HL-60 (cell line): ENCODE measurements at regions not wholly inside any gene's neighbourhood (a gene's known extent, or its start where the extent isn't known, plus 50 kb on each side); places are given as distances from the start of the nearest gene placed in this dataset.

Experiments used
- DNase-seq, 2 experiments: peaks; one replicate each; pipeline ENCODE4 v3.0.0-alpha.2; 2010 to 2020; ENCODE audit warnings: low read depth in 1 of 2, low spot score in 1 of 2
- H3K27ac ChIP-seq: fragments of 250-450 bp; sonication (Bioruptor Pico); replicated peaks from 2 replicates; pipeline ENCODE4 v1.5.1; 2020; ENCODE audit warnings: mild to moderate bottlenecking, moderate library complexity
- H3K27me3 ChIP-seq: fragments of 250-450 bp; sonication (Bioruptor Pico); 2 replicates; pipeline ENCODE4 v1.5.1; 2021; ENCODE audit warnings: mild to moderate bottlenecking, moderate library complexity; ENCODE audit not compliant: insufficient read depth, poor library complexity, severe bottlenecking
- H3K4me3 ChIP-seq: replicated peaks from 2 replicates; pipeline ENCODE4 v1.5.1; 2011; ENCODE audit warnings: mild to moderate bottlenecking, control low read depth, low read length; ENCODE audit not compliant: insufficient read depth
- GABPA ChIP-seq: IDR thresholded peaks from 2 replicates; pipeline ENCODE4 v1.6.1; 2012; ENCODE audit warnings: low read depth
- POLR2AphosphoS5 ChIP-seq: IDR thresholded peaks from 2 replicates; pipeline ENCODE4 v1.6.1; 2012; ENCODE audit warnings: low read depth
- SPI1 ChIP-seq: IDR thresholded peaks from 2 replicates; pipeline ENCODE4 v1.6.1; 2012; ENCODE audit warnings: low read depth, mild to moderate bottlenecking, borderline replicate concordance
- TF ChIP-seq, protein P1 (sequence below): IDR thresholded peaks from one replicate; pipeline ENCODE4 v1.5.1; 2011; ENCODE audit warnings: low read length, control low read depth, inconsistent platforms; ENCODE audit not compliant: insufficient read depth
- TF ChIP-seq, protein P2 (sequence below): IDR thresholded peaks from 2 replicates; pipeline ENCODE4 v1.6.1; 2012; ENCODE audit warnings: low read depth; ENCODE audit not compliant: insufficient replicate concordance

DNA sequence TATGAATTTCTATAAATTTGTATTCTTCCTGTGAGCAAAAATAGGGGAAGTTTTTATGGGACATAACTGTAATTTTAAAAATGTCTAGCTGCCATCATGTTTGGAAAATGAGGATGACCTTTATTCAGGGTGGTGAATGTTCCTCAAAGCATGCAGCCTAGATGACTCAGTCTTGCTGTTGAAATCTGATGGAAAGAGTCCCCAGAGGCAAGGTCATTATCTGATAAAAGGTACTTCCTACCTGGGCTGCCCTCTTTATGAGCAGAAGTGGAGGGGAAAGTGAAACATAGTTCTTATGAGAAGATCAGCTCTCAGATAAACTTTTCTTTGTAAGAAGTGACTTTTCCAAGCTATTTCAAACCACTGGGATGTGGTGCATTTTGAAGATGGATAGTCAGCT, 1144.7 kb upstream of the PIK3C3 start:
- H3K27me3 ChIP-seq = no peaks in the 10 kb centered on the region
- H3K27ac ChIP-seq = no peak overlapping the region
- no peak for DNase-seq
- TF ChIP-seq, protein P1, sequence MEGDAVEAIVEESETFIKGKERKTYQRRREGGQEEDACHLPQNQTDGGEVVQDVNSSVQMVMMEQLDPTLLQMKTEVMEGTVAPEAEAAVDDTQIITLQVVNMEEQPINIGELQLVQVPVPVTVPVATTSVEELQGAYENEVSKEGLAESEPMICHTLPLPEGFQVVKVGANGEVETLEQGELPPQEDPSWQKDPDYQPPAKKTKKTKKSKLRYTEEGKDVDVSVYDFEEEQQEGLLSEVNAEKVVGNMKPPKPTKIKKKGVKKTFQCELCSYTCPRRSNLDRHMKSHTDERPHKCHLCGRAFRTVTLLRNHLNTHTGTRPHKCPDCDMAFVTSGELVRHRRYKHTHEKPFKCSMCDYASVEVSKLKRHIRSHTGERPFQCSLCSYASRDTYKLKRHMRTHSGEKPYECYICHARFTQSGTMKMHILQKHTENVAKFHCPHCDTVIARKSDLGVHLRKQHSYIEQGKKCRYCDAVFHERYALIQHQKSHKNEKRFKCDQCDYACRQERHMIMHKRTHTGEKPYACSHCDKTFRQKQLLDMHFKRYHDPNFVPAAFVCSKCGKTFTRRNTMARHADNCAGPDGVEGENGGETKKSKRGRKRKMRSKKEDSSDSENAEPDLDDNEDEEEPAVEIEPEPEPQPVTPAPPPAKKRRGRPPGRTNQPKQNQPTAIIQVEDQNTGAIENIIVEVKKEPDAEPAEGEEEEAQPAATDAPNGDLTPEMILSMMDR = no peak
- TF ChIP-seq POLR2AphosphoS5 (no peak), SPI1 (no peak), GABPA (no peak)
- TF ChIP-seq, protein P2, sequence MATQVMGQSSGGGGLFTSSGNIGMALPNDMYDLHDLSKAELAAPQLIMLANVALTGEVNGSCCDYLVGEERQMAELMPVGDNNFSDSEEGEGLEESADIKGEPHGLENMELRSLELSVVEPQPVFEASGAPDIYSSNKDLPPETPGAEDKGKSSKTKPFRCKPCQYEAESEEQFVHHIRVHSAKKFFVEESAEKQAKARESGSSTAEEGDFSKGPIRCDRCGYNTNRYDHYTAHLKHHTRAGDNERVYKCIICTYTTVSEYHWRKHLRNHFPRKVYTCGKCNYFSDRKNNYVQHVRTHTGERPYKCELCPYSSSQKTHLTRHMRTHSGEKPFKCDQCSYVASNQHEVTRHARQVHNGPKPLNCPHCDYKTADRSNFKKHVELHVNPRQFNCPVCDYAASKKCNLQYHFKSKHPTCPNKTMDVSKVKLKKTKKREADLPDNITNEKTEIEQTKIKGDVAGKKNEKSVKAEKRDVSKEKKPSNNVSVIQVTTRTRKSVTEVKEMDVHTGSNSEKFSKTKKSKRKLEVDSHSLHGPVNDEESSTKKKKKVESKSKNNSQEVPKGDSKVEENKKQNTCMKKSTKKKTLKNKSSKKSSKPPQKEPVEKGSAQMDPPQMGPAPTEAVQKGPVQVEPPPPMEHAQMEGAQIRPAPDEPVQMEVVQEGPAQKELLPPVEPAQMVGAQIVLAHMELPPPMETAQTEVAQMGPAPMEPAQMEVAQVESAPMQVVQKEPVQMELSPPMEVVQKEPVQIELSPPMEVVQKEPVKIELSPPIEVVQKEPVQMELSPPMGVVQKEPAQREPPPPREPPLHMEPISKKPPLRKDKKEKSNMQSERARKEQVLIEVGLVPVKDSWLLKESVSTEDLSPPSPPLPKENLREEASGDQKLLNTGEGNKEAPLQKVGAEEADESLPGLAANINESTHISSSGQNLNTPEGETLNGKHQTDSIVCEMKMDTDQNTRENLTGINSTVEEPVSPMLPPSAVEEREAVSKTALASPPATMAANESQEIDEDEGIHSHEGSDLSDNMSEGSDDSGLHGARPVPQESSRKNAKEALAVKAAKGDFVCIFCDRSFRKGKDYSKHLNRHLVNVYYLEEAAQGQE = no peak
- H3K4me3 ChIP-seq = no peak overlapping the region

DNA sequence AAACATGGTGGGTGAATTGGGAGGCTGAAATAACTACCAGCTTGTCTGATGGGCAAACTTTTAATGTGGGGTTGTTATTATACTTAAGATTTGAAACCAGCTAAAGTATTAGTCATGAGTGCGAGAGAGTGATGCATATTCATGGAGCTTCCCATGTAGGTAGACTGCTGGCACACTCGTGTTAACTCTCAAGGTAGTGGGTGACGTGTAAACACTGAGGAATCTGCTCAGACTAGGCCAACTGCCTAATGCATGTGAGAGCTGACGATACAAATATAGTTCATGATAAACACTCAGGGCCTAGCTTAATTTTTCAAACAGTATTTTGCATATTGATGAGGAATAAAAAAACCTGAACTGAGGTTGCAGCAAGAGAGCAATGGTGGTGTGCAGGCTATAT, 1165.7 kb upstream of the PIK3C3 start:
- DNase-seq = no peak
- no peak overlapping the region for H3K4me3 ChIP-seq
- no peak overlapping the region for H3K27ac ChIP-seq
- no peak for TF ChIP-seq GABPA
- TF ChIP-seq, protein P2 = no peak
- TF ChIP-seq POLR2AphosphoS5 = no peak
- TF ChIP-seq SPI1 = no peak
- TF ChIP-seq, protein P1 = no peak
- H3K27me3 ChIP-seq = no peaks in the 10 kb centered on the region

DNA sequence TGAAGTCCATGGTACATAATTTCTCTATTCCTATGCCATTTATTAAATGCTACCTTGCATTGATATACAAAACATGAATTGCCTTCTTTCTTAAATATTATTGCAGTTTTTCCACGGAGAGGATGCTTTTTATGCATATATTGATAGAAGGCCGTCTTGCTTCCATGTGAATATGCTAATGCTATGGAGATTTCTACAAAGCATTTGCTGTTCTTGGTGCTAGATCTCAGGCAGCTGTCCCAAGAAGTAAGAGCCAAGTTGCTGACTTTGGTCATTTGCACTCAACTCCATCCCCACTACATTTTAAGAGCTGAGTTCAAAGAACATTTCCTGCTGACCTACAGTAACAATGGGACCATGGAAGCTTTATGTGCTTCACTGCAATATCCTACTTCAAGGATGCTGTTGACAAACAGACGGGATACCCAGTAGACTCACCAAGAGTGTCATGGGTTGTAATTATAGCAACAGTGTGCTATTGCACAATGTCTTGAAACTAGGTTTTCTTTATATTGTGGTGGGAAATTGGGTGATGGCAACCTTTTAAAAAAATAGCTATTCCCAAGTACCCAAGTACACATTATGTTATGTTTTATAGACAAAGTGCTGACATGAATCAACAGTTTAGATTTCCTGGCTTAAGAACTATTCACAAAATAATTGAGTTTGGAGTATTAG, 1172.4 kb upstream of the PIK3C3 start:
- Histone ChIP-seq H3K4me3 (no peak overlapping the region), H3K27ac (no peak overlapping the region), H3K27me3 (no peaks in the 10 kb centered on the region)
- TF ChIP-seq SPI1 (no peak), GABPA (no peak), POLR2AphosphoS5 (no peak)
- TF ChIP-seq, protein P1 = no peak
- TF ChIP-seq, protein P2 = no peak
- no peak for DNase-seq
